CD4-positive, alpha-beta T cell treated with Interferon gamma for 1 hour (primary cell): ENCODE measurements at regions not wholly inside any gene's neighbourhood (a gene's known extent, or its start where the extent isn't known, plus 50 kb on each side); places are given as distances from the start of the nearest gene placed in this dataset.
"Not testable (repeated sequence)": the region's sequence is repeated elsewhere in the genome, so short reads cannot be mapped to it uniquely, and the experiment has no call there.

Source experiments
- DNase-seq: peaks from one replicate; pipeline ENCODE4 v3.0.0-alpha.2; 2020

DNA sequence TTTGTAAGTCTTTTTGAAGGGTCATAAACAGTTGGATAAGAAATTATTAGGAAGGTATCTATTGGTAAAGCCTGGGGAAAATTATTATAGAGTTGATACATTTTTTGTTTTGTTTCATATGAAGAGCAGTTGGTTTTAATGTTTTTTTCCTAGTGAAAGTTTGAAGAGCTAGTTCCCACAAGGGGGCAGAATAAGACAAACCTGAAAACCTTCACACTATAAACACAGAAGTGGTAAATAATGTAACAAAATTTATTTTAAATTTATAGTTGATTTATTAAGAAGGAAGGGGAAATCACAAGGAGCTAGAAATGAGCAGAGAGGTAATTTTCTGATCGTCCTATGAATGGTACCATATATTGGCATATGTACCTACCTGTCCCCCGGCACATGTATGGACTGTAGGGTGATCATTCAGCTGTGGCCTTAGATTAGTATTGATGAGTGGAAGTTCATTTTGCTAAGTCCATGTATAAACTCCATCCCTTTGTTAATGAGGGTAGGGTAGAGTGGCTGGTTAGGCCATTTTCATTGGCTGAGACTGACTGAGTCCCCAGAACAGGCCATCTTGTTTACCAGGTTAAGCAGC, 116.3 kb downstream of the TANC2 start:
- no peak for DNase-seq

DNA sequence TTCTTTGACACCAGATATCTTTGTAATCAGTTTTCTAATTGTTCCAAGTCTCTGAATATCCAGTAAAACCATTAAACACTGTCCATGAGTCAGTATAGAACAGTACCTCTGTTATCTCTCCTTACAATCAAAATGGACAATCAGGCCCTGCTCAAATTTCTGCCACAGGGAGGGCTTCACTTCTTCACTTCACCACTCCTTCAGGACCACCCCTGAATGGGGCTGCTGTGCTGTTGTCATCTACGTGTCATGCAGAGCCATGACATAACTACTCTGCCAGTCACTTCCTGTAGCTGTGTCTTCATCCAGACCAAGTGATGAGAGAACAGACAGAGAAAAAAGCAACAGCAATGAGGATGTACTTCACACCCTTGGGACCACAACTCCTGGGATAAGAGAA, 116.9 kb downstream of the TANC2 start:
- DNase-seq, result no peak

DNA sequence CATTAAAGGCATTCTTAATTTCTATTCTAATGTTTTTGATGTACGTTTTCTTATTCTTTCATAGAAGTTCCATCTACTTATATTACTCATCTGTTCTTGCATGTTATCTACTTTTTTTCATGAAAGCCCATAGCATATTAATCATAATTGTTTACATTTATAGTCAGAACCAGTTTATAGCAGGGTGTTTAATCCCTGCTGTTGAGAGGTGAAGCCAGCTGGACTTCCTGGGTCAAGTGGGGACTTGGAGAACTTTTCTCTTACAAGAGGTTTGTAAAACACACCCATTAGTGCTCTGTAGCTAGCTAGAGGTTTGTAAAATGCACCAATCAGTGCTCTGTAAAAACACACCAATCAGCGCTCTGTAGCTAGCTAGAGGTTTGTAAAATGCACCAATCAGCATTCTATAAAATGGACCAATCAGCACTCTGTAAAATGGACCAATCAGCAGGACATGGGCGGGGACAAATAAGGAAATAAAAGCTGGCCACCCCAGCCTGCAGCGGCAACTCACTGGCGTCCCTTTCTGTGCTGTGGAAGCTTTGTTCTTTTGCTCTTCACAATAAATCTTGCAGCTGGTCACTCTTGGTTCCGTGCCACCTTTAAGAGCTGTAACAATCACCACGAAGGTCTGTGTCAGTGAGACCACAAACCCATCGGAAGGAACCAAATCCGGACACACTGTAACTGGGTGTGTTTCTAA, 120.6 kb downstream of the TANC2 start:
- DNase-seq, result no peak

DNA sequence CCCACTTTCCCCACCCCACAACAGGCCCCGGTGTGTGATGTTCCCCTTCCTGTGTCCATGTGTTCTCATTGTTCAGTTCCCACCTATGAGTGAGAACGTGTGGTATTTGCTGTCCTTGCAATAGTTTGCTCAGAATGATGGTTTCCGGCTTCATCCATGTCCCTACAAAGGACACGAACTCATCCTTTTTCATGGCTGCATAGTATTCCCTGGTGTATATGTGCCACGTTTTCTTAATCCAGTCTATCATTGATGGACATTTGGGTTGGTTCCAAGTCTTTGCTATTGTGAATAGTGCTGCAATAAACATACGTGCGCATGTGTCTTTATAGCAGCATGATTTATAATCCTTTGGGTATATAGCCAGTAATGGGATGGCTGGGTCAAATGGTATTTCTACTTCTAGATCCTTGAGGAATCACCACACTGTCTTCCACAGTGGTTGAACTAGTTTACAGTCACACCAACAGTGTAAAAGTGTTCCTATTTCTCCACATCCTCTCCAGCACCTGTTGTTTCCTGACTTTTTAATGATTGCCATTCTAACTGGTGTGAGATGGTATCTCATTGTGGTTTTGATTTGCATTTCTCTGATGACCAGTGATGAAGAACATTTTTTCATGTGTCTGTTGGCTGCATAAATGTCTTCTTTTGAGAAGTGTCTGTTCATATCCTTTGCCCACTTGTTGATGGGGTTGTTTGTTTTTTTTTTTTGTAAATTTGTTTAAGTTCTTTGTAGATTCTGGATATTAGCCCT, 124.5 kb downstream of the TANC2 start:
- not testable (repeated sequence) for DNase-seq

DNA sequence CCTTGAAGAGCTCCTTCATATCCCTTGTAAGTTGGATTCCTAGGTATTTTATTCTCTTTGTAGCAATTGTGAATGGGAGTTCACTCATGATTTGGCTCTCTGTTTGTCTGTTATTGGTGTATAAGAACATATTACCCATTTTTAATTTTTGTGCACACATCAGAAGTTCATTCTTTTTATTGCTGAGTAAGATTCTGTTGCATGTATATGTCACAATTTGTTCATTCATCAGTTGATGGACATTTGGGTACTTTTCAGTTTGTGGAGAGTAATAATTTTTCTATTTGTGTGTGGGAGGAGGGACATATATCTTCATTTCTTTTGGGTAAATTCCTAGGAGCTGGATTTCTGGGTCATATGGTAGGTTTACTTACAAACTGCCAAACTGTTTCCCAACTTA, 125.9 kb downstream of the TANC2 start:
- DNase-seq, result not testable (repeated sequence)

DNA sequence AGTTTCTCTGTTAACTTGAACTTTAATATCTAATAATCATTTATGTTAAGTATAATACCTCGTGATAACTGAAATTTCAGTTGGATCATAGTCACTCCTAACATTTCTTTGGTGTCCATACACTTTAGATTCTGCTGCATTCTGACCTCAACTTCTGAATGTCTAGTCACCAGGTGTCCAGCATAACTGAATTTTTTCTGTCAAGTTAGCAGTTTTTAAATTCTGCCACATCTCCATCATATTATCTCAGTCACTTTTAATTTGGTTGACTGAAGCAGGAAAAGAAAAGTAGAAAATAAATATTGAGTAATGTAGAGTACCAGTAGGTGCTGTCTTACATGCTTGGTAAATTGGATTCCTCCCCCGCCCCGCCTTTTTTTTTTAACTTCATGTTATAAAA, 128.6 kb downstream of the TANC2 start:
- no peak for DNase-seq

DNA sequence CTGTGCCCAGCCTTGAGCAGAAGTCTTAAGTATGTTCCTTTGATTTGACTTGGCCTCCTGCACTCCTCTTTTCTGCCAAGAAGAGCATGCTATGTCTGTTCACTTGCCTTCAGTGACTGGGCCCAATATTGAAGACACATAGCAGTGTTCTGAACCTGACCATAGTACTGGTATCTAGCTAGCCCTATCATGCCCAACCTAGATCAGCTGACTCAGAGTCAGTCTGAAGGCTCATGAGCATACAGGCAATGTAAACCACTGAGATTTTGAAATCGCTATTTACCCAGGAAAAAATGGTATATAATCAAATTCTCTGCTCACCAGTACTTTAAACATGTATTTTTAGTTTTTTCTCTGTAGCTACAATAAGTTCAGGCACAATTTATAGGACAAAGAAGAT, 129.4 kb downstream of the TANC2 start:
- DNase-seq, result no peak

DNA sequence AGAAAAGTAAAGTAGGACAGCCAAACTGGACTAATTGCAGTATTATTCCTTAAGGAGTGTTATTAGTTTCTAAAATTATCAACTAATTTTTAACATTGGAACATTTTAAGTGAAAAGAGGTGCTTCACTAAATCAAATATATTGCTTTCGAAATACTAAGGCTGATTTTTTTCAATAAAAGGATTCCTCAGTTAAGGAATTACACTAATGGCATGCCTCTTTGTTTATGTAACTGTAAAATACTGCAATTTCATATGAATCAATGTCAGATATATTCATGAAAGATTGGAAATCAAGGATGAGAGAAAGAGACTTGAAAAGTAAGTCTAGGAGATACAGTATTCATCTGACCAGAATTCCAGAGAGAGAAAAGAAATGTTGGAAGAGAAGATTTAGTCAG, 129.8 kb downstream of the TANC2 start:
- DNase-seq, result no peak

DNA sequence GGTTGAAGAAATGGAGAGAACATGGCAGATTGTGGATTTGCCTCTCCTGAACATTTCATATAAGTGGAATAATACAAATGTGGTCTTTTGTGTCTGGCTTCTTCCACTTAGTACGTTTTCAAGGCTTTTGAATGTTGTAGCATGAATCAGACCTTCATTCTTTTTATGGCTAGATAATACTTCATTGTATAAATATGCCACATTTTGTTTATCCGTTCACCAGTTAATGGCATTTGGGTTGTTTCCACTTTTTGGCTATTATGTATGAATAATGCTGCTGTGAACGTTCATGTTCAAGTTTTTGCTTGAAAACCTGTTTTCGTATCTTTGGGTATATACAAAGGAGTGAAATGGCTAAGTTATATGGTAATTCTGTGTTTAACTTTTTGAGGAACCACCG, 130.4 kb downstream of the TANC2 start:
- no peak for DNase-seq

DNA sequence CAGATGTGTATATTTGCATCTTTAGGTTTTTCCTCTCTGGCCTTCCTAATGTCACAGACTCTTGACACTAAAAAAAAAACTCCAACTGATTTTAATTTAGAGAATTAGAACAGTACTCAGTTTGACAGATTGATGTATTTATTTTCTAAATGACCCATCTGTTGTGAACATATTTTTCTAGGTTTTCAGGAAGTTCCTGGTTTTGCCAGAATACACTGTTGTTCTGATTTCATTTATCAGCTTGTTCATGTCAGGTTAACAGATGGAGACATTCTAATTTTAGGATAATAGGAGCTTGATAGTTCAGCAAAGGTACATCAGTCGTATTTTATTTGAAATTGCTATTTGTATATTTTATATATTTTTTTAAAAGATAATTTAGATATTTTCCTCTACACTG, 133.4 kb downstream of the TANC2 start:
- DNase-seq, result no peak

DNA sequence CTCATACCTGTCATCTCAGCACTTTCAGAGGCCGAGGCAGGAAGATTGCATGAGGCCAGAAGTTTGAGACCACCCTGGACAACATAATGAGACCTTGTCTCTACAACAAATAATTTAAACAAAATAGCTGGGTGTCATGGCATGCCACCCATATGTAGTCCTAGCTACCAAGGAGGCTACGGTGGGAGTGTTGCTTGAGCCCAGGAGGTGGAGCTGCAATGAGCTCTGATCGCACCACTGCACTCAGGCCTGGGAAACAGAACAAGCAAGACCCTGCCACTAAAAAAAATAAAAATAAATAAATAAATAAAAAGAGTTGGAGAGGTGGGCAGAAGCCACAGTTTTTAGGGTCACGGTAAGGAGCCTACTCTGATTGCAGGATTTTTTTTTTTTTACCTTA, 136.0 kb downstream of the TANC2 start:
- DNase-seq, result no peak

DNA sequence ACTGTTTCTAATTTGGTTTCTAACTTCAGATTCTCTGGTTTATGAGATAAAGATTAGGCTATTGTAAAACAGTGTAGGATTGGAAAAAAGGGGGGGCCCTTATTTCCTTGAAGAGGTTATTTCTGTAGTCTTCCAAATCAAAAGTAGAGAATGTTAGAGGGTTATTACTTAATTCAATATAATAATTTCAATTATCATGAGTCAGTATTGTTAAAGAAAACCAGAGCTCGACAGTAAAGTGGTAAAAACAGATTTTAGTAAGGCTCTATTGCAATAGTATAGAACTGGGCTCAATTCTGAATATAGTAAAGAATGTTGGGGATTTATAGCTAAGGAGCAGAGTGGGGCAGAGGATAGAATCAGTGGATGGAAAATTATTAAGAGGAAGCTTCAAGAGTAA, 140.0 kb downstream of the TANC2 start:
- no peak for DNase-seq

DNA sequence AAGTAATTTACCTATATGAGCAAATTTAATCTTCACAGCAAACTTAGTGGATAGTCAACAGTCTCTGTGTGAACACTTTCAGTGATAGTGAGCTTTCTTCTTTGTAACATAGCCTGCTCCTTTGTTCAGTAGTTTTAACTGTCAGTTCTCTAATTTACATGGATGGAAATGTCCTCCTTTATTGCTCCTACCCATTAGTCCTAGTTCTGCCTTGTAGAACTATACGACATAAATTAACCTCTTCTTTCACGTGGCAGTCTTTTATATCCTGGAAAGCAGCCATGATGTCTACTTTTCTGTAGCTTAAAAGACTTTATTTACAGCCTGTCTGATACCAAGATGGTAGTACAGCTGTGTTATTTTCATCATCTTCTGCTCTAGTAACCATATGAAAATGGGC, 143.6 kb downstream of the TANC2 start:
- no peak for DNase-seq

DNA sequence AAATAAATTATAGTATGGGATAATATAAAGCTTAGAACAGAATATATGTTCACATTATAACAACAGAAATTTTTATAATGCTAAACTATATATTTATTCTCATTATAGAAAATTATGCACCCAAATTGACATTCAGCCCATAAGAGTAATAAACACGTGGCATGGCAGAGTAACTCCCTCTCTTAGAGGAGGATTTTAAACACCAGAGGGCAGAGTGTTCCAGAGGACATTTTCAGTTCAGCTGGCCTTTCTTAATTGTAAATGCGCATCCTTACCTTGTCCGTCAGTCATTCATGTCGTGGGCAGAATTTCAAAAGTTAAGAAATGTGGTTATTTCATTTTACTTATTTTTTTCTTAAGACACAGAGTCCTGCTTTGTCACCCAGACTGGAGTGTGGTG, 147.1 kb downstream of the TANC2 start:
- no peak for DNase-seq

DNA sequence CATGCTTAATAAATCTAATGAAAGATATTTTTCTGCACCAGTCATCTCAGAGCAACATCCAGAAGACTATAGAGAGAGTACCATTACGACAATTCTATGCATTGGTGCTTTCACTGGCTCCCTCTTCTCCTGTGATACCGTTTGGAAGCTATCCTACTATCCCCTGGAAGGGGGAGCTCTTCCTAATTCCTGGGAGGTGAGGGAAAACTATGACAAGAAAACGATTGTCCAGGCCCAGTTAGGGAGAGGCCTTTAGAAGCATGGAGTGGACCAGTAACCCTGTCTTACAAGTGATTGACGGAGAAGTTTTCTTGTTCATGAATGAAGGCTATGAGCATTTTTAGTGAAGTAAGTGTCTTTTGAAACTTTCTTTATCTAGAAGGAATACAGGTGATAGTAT, 150.2 kb downstream of the TANC2 start:
- no peak for DNase-seq

DNA sequence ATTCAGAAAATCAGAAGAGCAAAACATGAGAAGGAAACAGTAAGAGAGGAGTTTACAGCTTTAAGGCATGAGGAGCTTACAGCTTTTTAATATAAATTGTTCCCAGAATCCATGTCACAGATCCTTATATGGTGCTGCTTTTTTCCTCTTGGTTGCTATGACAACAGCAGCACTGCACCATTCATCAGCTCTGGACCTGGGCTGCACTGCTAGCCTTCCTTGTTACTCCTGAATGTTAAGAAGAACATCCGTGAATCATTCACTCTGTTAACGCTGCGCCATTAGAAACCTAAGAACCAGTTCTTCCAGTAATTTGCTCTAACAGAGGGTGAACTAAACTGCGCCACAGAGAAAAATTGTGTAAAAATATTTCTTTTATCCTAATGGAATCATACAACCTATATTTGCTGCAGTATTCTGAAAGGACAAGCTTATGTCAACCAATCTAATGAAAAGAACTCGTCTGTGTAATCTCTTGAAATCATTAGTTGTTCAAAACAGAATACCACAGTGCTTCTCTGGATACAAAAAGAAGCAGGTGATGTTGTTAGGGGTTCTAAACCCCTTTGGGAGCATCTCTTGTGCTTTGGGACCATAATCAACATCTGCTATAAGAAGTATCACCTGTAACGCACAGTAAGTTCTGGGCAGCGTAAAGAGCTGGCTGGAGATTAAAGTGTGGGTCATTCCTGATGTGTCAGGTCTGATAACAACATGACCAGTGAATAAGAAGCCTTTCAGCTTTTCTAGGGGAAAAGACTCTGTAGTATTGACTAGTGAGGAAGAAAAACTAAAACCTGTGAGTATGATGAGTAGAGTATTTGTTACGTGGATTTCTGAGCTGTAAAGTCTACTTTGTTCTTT, 151.2 kb downstream of the TANC2 start:
- DNase-seq, result no peak

DNA sequence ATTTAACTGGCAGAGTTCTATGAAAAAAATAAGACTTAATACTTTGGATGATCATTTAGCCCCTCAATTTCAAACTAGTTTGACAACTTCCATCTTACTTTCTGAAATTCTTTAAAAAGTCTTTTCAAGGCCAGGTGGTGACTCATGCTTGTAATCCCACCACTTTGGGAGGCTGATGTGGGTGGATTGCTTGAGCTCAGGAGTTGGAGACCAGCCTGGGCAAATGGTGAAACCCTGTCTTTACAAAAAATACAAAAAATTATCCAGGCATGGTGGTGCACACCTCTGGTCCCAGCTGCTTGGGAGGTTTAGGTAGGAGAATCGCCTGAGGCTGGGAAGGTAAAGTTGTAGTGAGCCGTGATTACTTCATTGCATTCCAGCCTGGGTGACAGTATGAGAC, 154.4 kb downstream of the TANC2 start:
- DNase-seq, result no peak

DNA sequence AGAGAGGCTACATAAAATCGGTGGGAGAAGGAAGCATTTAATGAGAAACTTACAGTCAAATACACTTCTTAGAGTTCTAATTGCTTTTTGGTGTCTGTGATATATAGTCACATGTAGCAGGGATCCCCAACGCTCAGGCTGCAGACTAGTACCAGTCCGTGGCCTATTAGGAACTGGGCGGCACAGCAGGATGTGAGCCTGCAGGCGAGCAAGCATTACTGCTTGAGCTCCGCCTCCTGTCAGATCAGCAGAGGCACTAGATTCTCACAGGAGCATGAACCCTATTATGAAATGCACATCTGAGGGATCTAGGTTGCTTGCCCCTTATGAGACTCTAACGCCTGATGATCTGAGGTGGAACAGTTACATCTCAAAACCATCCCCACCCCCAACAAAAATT, 158.5 kb downstream of the TANC2 start:
- DNase-seq, result no peak

DNA sequence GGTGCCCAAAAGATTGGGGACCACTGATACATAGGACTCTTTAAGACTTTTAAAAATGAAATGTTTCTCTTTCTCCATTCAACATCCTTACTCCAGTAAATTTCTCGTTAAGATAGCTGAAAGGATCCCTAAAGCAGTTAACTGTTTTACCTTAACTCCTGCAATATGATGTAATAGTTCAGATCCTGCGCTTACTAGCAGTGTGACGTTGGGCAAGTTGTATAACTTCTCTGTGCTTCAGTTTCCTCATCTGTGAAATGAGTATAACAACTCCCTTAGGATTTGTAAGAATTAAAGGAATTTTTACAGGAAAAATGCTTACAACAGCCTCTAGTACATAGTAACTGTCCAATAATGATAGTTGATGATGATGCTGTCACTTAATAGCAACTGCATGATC, 158.9 kb downstream of the TANC2 start:
- DNase-seq, result no peak

DNA sequence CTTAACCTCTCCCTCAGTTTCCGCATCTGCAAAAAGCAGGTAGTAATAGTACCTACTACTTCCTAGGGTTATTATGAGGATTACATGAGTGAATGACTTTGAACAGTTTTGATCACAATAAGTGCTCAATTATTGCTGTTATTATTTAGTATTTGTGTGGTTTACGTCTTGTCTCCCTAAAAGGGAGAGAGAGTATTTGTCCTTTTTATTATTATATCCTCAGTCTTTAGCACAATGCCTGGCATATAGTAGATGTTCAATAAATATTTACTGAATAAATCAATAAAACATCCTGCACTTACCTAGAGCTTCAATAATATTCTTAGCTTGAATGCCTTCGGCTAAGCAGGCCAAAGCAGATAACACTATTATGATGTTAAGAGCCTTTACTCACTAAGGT, 160.0 kb downstream of the TANC2 start:
- DNase-seq, result no peak

DNA sequence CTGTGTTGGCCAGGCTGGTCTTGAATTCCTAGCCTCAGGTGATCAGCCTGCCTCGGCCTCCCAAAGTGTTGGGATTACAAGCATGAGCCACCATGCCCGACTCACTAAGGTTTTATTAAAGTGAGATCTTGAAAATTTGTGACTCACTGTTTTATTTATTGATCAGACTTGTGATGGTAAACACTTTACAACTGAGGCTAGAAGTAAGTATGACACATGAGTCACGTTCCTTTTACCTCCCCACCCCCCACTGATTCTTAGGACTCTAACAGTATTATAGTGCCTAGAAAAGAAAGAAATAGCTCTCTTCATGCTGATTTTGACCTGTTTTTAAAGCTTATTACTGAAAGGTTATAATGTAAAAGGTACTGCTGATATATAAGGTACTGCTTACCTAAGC, 160.6 kb downstream of the TANC2 start:
- DNase-seq, result no peak

DNA sequence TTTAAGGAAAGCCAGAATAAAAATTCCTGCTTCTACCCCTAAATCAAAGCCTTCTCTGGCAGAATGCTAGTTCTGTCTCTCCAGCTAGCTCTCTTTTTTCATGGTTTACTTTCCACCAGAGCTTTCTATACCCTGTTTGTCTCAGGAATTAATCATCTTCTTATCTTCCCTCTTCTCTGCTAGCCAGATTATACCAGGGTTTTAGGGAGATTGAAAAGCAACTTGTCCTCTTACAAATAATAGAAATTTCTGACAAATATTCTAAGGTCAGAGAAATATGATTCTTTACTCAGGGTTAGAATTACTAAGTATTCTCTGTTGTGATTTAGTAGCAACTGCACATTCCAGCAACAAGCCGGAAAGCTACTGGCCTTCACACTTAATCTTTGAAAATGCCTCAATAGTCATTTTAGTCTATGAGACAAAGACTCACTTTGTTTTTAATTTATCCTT, 166.4 kb downstream of the TANC2 start:
- DNase-seq, result no peak

DNA sequence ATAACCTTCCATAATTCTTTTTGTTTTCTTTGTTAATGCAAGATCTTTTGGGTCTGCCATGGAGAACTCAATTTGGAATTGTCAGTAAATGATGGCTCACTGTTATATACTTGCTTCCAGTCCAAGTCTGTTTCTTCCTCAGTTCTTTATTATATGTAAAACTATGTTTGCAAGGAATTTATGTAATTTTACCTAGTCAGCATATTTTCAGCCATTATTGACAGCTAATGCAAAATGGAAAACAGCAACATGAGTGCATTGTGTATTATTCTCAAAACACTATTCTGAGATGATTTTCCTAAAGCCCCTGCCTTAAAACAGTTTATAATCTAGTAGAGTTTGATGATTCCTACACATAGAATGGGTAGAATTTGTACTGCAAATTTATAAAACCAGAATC, 167.5 kb downstream of the TANC2 start:
- DNase-seq, result no peak
